Psoas muscle (tissue), 7 donors: ENCODE measurements at regions not wholly inside any gene's neighbourhood (a gene's known extent, or its start where the extent isn't known, plus 50 kb on each side); places are given as distances from the start of the nearest gene placed in this dataset.

Experiments used
- ATAC-seq, 4 donors: fragments of 200-7000 bp; cut with Tn5 transposase; one replicate each; pipeline ENCODE4 v1.9.1; 2020; ENCODE audit warnings: moderate library complexity in 3 of 4, mild to moderate bottlenecking in 2 of 4
- DNase-seq, 2 donors: peaks; one replicate each; pipeline ENCODE4 v3.0.0-alpha.2; 2020
- H3K27ac ChIP-seq: fragments of 200-600 bp; one replicate; pipeline ENCODE4 v1.8.0; 2022
- H3K27me3 ChIP-seq, 3 donors: fragments of 200-600 bp in 1 of 3; one replicate each; pipeline versions ENCODE4 v1.6.1 to v1.8.0; 2013 to 2022; ENCODE audit warnings: low read length in 2 of 3, mild to moderate bottlenecking in 2 of 3, moderate library complexity in 1 of 3; ENCODE audit not compliant: insufficient read depth in 3 of 3
- H3K36me3 ChIP-seq, 2 donors: fragments of 200-600 bp in 1 of 2; one replicate each; pipeline versions ENCODE4 v1.6.1 to v1.8.0; 2013 to 2022; ENCODE audit warnings: low read depth in 1 of 2, mild to moderate bottlenecking in 1 of 2, moderate library complexity in 1 of 2; ENCODE audit not compliant: insufficient read depth in 1 of 2
- H3K4me1 ChIP-seq: fragments of 200-600 bp; one replicate; pipeline ENCODE4 v1.8.0; 2022
- H3K4me3 ChIP-seq: fragments of 200-600 bp; one replicate; pipeline ENCODE4 v1.8.0; 2022; ENCODE audit warnings: mild to moderate bottlenecking
- H3K9me3 ChIP-seq: fragments of 200-600 bp; one replicate; pipeline ENCODE4 v1.8.0; 2022
- CTCF ChIP-seq: fragments of 200-600 bp; IDR thresholded peaks from one replicate; pipeline ENCODE4 v1.8.0; 2022; ENCODE audit warnings: antibody characterized with exemption
- WGBS, 3 donors: extraction: QIAGEN DNeasy Blood & Tissue Kit; methylation state at CpG; one replicate each; pipeline versions ENCODE4 v1.1.6 to v1.1.7; 2013; 5-methylcytosine and 5-hydroxymethylcytosine counted together
- intact Hi-C, 2 donors: fragments of 100-400 bp; cut with DNase I; formaldehyde crosslinking; loops; one replicate each; pipeline versions ENCODE4 v1.11.0 to v1.14.2; 2022
- donor health status: healthy with polysubstance abuse.
- donor health status: DM: no; HTN: no; CAD: no; lungs with moderate emphysema.
- donor health status: Bipolar disorder and iron deficiency.
- donor health status: healthy.
- donor health status: DM: yes; HTN: yes; CAD: no.
- donor health status: DM: no; HTN: no; CAD: no.
- donor health status: DM: yes; HTN: yes; CAD: no.

DNA sequence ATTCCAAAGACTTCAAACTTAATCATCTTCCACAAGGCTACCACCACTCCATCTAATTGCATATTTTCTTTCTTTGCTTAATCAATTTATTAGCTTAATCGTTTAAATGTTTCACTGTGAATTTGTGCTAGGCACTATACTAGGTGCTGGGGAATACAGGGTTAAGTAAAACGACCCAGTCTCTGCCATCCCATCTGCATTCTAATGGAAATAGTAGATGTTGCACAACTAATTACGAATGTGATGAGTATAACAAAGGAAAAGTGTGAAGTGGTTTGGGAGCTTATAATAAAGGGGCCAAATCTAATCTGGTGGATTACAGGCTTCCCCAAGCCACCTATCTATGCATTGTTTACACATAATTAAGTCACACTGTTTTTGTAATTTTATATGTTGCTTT is 147.1 kb downstream of the FAM181B start:
- ATAC-seq (no peak), DNase-seq (no peak)
- Histone ChIP-seq H3K36me3 (no peaks in the 10 kb centered on the region), H3K27ac (no peak overlapping the region), H3K4me3 (no peak overlapping the region), H3K9me3 (no peaks in the 10 kb centered on the region), H3K27me3 (no peaks in the 10 kb centered on the region), H3K4me1 (no peaks in the 10 kb centered on the region)
- WGBS, 3 donors, result 54 to 61% (median 58%) methylated on average over 3 of the region's 3 CpGs
- intact Hi-C loops, result no loop called here
- no peak for TF ChIP-seq CTCF

DNA sequence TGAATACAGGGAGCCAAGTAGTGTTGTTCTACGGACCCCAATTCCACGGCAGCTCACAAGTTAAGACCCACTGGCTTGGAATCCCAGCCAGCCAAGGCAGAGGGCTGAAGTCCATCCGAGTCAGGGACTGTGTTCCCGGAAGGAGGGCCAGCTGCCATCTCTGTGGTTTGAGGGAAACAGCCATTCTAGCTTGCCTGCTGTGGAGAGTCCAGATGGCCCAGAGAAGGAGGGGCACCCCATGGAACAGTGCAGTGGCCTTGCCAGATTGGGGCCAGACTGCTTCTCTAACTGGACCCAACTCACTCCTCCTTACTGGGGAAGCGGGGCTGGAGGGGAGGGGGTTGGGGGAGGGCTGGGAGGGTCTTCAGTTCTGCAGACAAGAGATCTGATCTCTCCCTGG is 156.4 kb downstream of the FAM181B start:
- Histone ChIP-seq H3K36me3 (no peaks in the 10 kb centered on the region), H3K27ac (no peak overlapping the region), H3K9me3 (no peaks in the 10 kb centered on the region), H3K4me1 (no peaks in the 10 kb centered on the region), H3K4me3 (no peak overlapping the region), H3K27me3 (peaks cover 0 to 2% (median 0%) of the 10 kb centered on the region in 3 donors)
- DNase-seq, result no peak
- intact Hi-C loops, result no loop called here
- no peak for ATAC-seq
- 38 to 57% (median 43%) methylated on average over 5 of the region's 5 CpGs for WGBS, 3 donors
- TF ChIP-seq CTCF, result no peak

DNA sequence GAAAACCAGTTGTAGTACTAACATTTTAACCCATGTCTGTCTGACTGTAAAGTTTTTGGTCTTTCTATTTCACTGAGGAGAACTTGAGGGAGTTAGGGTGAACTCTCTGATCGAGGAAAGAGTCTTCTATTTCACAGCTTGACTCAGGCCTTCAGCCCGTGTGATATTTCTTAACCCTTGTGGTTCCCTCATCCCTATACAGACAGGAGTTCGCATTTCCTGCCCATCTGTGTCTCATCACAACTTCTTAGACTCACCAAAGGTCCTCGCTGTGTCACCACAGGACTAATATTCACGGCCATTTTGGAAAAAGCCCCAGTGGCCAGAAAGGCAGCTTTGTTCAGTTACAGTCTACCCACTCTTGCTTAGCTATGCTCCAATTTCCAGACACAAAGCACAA is 172.8 kb downstream of the FAM181B start:
- no peak for ATAC-seq
- no peaks in the 10 kb centered on the region for H3K9me3 ChIP-seq
- no peak overlapping the region for H3K27ac ChIP-seq
- no peak for DNase-seq
- H3K4me3 ChIP-seq, result no peak overlapping the region
- TF ChIP-seq CTCF, result no peak
- no peaks in the 10 kb centered on the region for H3K27me3 ChIP-seq
- H3K4me1 ChIP-seq, result no peaks in the 10 kb centered on the region
- 52 to 57% (median 54%) methylated on average over 5 of the region's 5 CpGs for WGBS, 3 donors
- intact Hi-C loops, result no loop called here
- H3K36me3 ChIP-seq, result no peaks in the 10 kb centered on the region

- intact Hi-C loops, result no loop called here
- no peak for TF ChIP-seq CTCF
- Histone ChIP-seq H3K36me3 (no peaks in the 10 kb centered on the region), H3K27me3 (no peaks in the 10 kb centered on the region), H3K4me3 (no peak overlapping the region), H3K9me3 (no peaks in the 10 kb centered on the region), H3K4me1 (no peaks in the 10 kb centered on the region), H3K27ac (no peak overlapping the region)
- no peak for ATAC-seq
- DNase-seq, result no peak
- WGBS, 3 donors, result 64 to 80% (median 64%) methylated on average over 2 of the region's 2 CpGs
Measured at GRCh38 chr11:82559609-82560008, 174.1 kb downstream of the FAM181B start.

GRCh38 chr11:82557274-82557673 is 176.4 kb downstream of the FAM181B start:
- Histone ChIP-seq H3K9me3 (no peaks in the 10 kb centered on the region), H3K36me3 (no peaks in the 10 kb centered on the region), H3K4me3 (no peak overlapping the region), H3K27ac (no peak overlapping the region), H3K4me1 (no peaks in the 10 kb centered on the region), H3K27me3 (no peaks in the 10 kb centered on the region)
- 53 to 72% (median 71%) methylated on average over 4 of the region's 4 CpGs for WGBS, 3 donors
- DNase-seq (no peak), ATAC-seq (no peak)
- no peak for TF ChIP-seq CTCF
- intact Hi-C loops, result no loop called here
